LNCAP (cell line): ENCODE measurements at regions not wholly inside any gene's neighbourhood (a gene's known extent, or its start where the extent isn't known, plus 50 kb on each side); places are given as distances from the start of the nearest gene placed in this dataset.

Experiments
- CTCF ChIP-seq: fragments of 450-650 bp; IDR thresholded peaks from 2 replicates; pipeline ENCODE4 v1.5.1; 2017; ENCODE audit warnings: mild to moderate bottlenecking

DNA sequence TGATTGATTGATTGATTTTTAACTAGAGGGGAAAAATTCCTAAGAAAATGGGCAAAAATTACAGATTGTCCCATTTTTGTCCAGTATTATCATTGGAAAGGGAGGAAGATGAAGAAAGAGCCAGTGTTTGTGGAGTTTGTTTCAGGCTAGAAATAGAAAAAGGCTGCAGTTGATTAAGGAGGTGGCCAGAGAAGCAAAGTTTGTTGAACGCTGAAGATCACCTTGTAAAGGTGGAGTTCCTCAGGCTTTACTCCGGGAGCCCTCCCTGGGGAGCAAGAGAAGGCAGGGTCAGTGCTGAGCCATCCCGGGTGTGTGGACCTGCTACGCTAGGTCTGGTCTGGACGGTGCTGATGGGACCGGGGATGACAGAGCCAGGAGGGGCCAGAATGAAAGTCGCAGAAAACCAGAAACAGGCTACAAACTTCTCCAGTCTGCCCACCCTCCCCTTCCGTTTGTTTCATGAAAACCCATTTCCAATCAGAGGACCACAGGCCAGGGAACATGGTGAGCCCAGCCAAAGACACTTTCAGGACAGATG, 222.6 kb upstream of the FOXF1 start:
- no peak for TF ChIP-seq CTCF

DNA sequence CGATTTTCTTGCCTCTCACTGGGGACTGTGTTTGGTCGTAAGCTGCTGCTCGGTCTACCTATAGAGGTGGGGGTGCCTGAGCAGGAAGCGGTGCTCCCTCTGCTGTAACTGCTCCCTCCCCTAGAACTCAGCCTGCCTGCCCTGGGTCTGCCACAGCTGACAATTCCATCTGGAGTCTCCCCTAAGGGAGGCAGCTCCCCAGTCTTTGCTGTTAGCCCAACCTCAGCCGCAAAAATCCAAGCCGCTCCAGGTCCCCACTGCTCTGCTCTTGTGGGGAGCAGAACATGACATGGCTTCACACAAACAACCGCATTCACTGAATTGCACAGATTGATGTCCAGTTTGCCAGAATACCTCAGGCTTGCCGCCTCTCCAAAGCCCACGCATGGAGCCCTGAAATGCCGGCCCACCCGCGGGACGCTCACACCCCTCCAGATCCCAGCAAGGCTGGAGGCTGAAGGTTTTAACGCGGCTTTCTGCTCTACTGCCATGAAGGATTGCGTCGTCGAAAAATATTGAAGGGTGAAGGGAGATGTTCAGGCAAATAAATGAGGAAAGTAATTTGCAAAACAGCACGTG, 221.5 kb upstream of the FOXF1 start:
- TF ChIP-seq CTCF, result no peak

DNA sequence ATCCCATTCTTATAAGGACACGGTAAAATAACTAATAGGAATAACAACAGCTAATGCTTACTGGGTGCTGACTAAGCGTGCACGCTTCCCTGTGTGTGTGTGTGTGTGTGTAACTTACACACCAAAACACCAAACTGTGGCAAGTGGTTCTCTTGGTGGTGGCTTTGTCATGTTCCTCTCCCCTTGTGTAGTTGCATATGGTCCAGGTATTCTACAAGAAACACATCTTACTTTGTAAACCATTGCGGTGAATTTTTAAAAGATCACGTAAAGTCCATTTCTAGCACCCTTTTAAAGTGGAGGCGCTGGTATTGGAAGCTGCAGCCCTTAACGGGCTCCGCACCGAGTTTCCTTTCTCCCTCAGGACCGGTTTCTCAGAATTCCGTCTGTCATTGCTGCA, 221.0 kb upstream of the FOXF1 start:
- TF ChIP-seq CTCF, result no peak

GRCh38 chr16:86289907-86290306, 220.4 kb upstream of the FOXF1 start:
- no peak for TF ChIP-seq CTCF

DNA sequence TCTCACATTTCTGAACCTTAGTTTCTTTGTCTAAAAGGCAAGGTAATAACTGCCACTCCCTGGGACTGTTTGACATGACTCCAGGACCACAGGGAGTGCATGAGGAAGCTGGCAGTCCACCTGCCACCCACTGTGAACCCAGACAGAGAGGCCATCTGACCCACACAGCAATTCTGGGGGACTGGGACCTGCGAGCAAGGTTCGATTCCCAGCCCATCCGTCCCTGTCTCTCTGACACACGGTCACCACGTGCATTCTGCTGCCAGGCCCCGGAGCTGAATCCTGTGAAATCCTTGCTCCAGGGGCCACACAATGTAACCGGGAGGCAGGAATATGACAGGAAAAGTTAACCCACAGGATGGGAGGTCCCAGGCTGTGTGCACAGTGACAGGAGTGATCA, 218.8 kb upstream of the FOXF1 start:
- no peak for TF ChIP-seq CTCF

- no peak for TF ChIP-seq CTCF
Observed at GRCh38 chr16:86292171-86292775, 218.1 kb upstream of the FOXF1 start.

GRCh38 chr16:86292942-86293341, 217.4 kb upstream of the FOXF1 start:
- no peak for TF ChIP-seq CTCF
